ENCODE measurements at regions not wholly inside any gene's neighbourhood (a gene's known extent, or its start where the extent isn't known, plus 50 kb on each side); places are given as distances from the start of the nearest gene placed in this dataset.
A peak's percentile ranks its signal among the peaks of the same experiment; 100 is the strongest.

- TF ChIP-seq TAF1 (IDR thresholded peaks at IDR 0.05; ENCODE audit: low read depth, low read length) (no peak), POU2F2 (IDR thresholded peaks at IDR 0.05; ENCODE audit: low read depth, low read length) (peak; percentile 64; the same call in 1 of the 2 replicates), SPI1 (IDR thresholded peaks at IDR 0.05; ENCODE audit: low read depth, low read length) (peak; percentile 87)
- DNase-seq (ENCODE audit: insufficient read length, low spot score): no peak
- FAIRE-seq: peak; percentile 65
Measured at GRCh38 chr1:70675737-70676156, 264.7 kb downstream of the CTH start.

GRCh38 chr1:70685300-70686286 is 274.5 kb downstream of the CTH start:
- TF ChIP-seq POLR2AphosphoS5 (IDR thresholded peaks at IDR 0.05; ENCODE audit: low read depth, low read length) (no peak), PAX5 (IDR thresholded peaks at IDR 0.05; ENCODE audit: insufficient read depth, low read length, severe bottlenecking) (no peak), TAF1 (IDR thresholded peaks at IDR 0.05; ENCODE audit: low read depth, low read length) (no peak), POU2F2 (IDR thresholded peaks at IDR 0.05; ENCODE audit: low read depth, low read length) (no peak), POLR2A (IDR thresholded peaks at IDR 0.05; ENCODE audit: low read depth, low read length) (no peak), SPI1 (IDR thresholded peaks at IDR 0.05; ENCODE audit: low read depth, low read length) (no peak)
- FAIRE-seq: peak; percentile 95
- peak; percentile 23 for DNase-seq (ENCODE audit: insufficient read length, low spot score)

- no peak for FAIRE-seq
- no peak for DNase-seq (ENCODE audit: insufficient read length, low spot score)
- no peak for TF ChIP-seq SPI1 (IDR thresholded peaks at IDR 0.05; ENCODE audit: low read depth, low read length)
- no peak for TF ChIP-seq POLR2AphosphoS5 (IDR thresholded peaks at IDR 0.05; ENCODE audit: low read depth, low read length)
- no peak for TF ChIP-seq TAF1 (IDR thresholded peaks at IDR 0.05; ENCODE audit: low read depth, low read length)
- TF ChIP-seq PAX5 (IDR thresholded peaks at IDR 0.05; ENCODE audit: insufficient read depth, low read length, severe bottlenecking): no peak
- TF ChIP-seq POLR2A (IDR thresholded peaks at IDR 0.05; ENCODE audit: low read depth, low read length): no peak
- no peak for TF ChIP-seq POU2F2 (IDR thresholded peaks at IDR 0.05; ENCODE audit: low read depth, low read length)
Measured at GRCh38 chr1:70688580-70688979, 277.5 kb downstream of the CTH start.

GRCh38 chr1:70706381-70707037 is 295.4 kb downstream of the CTH start:
- DNase-seq (ENCODE audit: insufficient read length, low spot score): no peak
- no peak for FAIRE-seq
- TF ChIP-seq SPI1 (IDR thresholded peaks at IDR 0.05; ENCODE audit: low read depth, low read length): no peak
- no peak for TF ChIP-seq POLR2A (IDR thresholded peaks at IDR 0.05; ENCODE audit: low read depth, low read length)
- TF ChIP-seq PAX5 (IDR thresholded peaks at IDR 0.05; ENCODE audit: insufficient read depth, low read length, severe bottlenecking): no peak
- TF ChIP-seq TAF1 (IDR thresholded peaks at IDR 0.05; ENCODE audit: low read depth, low read length): no peak
- TF ChIP-seq POLR2AphosphoS5 (IDR thresholded peaks at IDR 0.05; ENCODE audit: low read depth, low read length): no peak
- no peak for TF ChIP-seq POU2F2 (IDR thresholded peaks at IDR 0.05; ENCODE audit: low read depth, low read length)

- no peak for FAIRE-seq
Measured at GRCh38 chr1:70707214-70707613, 296.1 kb downstream of the CTH start.

GRCh38 chr1:70714149-70714548 is 303.1 kb downstream of the CTH start:
- DNase-seq (ENCODE audit: insufficient read length, low spot score): no peak
- no peak for FAIRE-seq
- no peak for TF ChIP-seq TAF1 (IDR thresholded peaks at IDR 0.05; ENCODE audit: low read depth, low read length)
- TF ChIP-seq SPI1 (IDR thresholded peaks at IDR 0.05; ENCODE audit: low read depth, low read length): no peak
- no peak for TF ChIP-seq POU2F2 (IDR thresholded peaks at IDR 0.05; ENCODE audit: low read depth, low read length)
- TF ChIP-seq POLR2A (IDR thresholded peaks at IDR 0.05; ENCODE audit: low read depth, low read length): no peak

More at GRCh38 chr1:70707214-70707613, 296.1 kb downstream of the CTH start:
- no peak for DNase-seq (ENCODE audit: insufficient read length, low spot score)
- TF ChIP-seq PAX5 (IDR thresholded peaks at IDR 0.05; ENCODE audit: insufficient read depth, low read length, severe bottlenecking): no peak

GRCh38 chr1:70717211-70717610 is 306.1 kb downstream of the CTH start:
- FAIRE-seq: no peak
- no peak for DNase-seq (ENCODE audit: insufficient read length, low spot score)
- TF ChIP-seq PAX5 (IDR thresholded peaks at IDR 0.05; ENCODE audit: insufficient read depth, low read length, severe bottlenecking) (no peak), SPI1 (IDR thresholded peaks at IDR 0.05; ENCODE audit: low read depth, low read length) (no peak), POLR2AphosphoS5 (IDR thresholded peaks at IDR 0.05; ENCODE audit: low read depth, low read length) (no peak), POU2F2 (IDR thresholded peaks at IDR 0.05; ENCODE audit: low read depth, low read length) (no peak)

GRCh38 chr1:70717656-70718055 is 306.6 kb downstream of the CTH start:
- no peak for DNase-seq (ENCODE audit: insufficient read length, low spot score)
- no peak for FAIRE-seq
- no peak for TF ChIP-seq SPI1 (IDR thresholded peaks at IDR 0.05; ENCODE audit: low read depth, low read length)
- no peak for TF ChIP-seq PAX5 (IDR thresholded peaks at IDR 0.05; ENCODE audit: insufficient read depth, low read length, severe bottlenecking)
- TF ChIP-seq TAF1 (IDR thresholded peaks at IDR 0.05; ENCODE audit: low read depth, low read length): no peak
- no peak for TF ChIP-seq POLR2AphosphoS5 (IDR thresholded peaks at IDR 0.05; ENCODE audit: low read depth, low read length)
- TF ChIP-seq POLR2A (IDR thresholded peaks at IDR 0.05; ENCODE audit: low read depth, low read length): no peak
- no peak for TF ChIP-seq POU2F2 (IDR thresholded peaks at IDR 0.05; ENCODE audit: low read depth, low read length)

- DNase-seq (ENCODE audit: insufficient read length, low spot score) (no peak), FAIRE-seq (no peak)
- TF ChIP-seq PAX5 (IDR thresholded peaks at IDR 0.05; ENCODE audit: insufficient read depth, low read length, severe bottlenecking): no peak
- TF ChIP-seq TAF1 (IDR thresholded peaks at IDR 0.05; ENCODE audit: low read depth, low read length): no peak
- no peak for TF ChIP-seq SPI1 (IDR thresholded peaks at IDR 0.05; ENCODE audit: low read depth, low read length)
- TF ChIP-seq POLR2AphosphoS5 (IDR thresholded peaks at IDR 0.05; ENCODE audit: low read depth, low read length): no peak
Measured at GRCh38 chr1:70718086-70718630, 307.1 kb downstream of the CTH start.

All from GM12891 (cell line).